Upper lobe of left lung (tissue), 4 donors: ENCODE measurements at regions not wholly inside any gene's neighbourhood (a gene's known extent, or its start where the extent isn't known, plus 50 kb on each side); places are given as distances from the start of the nearest gene placed in this dataset.

Experiments used
- CTCF ChIP-seq, 6 experiments: fragments of 450-650 bp in 4 of 6; fragments of 200-600 bp in 2 of 6; sonication (generic) in 2 of 6; IDR thresholded peaks; one replicate each; pipeline ENCODE4 v1.5.1; 2016 to 2019; ENCODE audit warnings: antibody characterized with exemption in 6 of 6
- EP300 ChIP-seq, 4 donors: sonication (generic); formaldehyde crosslinking; IDR thresholded peaks; one replicate each; pipeline ENCODE4 v1.5.1; 2017; ENCODE audit warnings: antibody characterized with exemption in 4 of 4, control low read depth in 2 of 4
- POLR2A ChIP-seq, 4 donors: fragments of 450-650 bp; IDR thresholded peaks; one replicate each; pipeline ENCODE4 v1.5.1; 2016 to 2017; ENCODE audit warnings: antibody characterized with exemption in 4 of 4, mild to moderate bottlenecking in 2 of 4
- POLR2AphosphoS5 ChIP-seq, 2 donors: sonication (generic); formaldehyde crosslinking; IDR thresholded peaks; one replicate each; pipeline ENCODE4 v1.5.1; 2017; ENCODE audit warnings: antibody characterized with exemption in 2 of 2

DNA sequence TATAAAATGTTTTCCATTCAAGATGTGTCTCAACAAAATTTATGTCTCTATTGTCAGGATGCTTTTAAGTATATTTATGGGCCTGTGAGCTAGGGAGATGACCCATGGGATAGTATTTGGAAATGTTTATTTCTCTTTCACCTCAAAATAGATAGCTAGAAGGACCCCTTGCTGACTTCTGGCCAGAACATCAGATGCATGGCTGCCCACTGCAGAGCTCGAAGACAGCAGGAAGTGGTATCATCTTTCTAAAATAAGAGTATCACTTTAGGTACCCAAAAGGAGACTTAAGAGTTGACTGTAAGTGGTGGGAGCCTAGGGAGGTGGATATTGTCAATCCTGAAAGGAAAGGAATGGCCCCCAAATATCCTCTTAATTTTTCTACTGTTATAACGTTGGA is 264.4 kb downstream of the NEBL start:
- TF ChIP-seq CTCF (IDR thresholded peaks at IDR 0.05) (no peak), POLR2A (IDR thresholded peaks at IDR 0.05) (no peak), EP300 (IDR thresholded peaks at IDR 0.05) (no peak), POLR2AphosphoS5 (IDR thresholded peaks at IDR 0.05) (no peak)
